ENCODE measurements at regions not wholly inside any gene's neighbourhood (a gene's known extent, or its start where the extent isn't known, plus 50 kb on each side); places are given as distances from the start of the nearest gene placed in this dataset.

DNA sequence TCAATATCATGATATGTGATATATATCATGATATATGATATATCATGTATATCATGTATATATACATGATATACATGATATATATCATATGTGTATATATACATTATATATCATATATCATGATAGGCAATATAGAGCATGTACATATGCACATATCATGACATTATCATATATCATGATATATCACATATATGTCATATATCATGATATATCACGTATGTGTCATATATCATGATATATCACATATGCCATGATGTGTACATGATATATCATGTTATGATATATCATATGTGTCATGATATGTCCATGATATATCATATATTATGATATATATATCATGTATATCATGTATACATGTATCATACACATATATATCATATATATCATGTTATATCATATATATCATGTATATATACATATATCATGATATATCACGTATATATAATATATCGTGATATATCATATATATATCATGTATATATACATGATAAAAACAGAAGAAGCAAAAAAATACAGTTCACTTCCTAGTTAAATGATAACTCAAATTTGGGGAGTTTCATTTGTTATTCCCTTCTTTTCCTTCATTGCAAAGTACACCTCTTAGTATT, 670.1 kb upstream of the EPHA5 start:
- no peaks in the 10 kb centered on the region for H3K27me3 ChIP-seq
- WGBS, 2 donors = 91 to 96% methylated on average over 3 of the region's 3 CpGs
- no peaks in the 10 kb centered on the region for H3K4me1 ChIP-seq
- DNase-seq = no peak
- H3K4me3 ChIP-seq = no peak overlapping the region
- TF ChIP-seq, protein P1, sequence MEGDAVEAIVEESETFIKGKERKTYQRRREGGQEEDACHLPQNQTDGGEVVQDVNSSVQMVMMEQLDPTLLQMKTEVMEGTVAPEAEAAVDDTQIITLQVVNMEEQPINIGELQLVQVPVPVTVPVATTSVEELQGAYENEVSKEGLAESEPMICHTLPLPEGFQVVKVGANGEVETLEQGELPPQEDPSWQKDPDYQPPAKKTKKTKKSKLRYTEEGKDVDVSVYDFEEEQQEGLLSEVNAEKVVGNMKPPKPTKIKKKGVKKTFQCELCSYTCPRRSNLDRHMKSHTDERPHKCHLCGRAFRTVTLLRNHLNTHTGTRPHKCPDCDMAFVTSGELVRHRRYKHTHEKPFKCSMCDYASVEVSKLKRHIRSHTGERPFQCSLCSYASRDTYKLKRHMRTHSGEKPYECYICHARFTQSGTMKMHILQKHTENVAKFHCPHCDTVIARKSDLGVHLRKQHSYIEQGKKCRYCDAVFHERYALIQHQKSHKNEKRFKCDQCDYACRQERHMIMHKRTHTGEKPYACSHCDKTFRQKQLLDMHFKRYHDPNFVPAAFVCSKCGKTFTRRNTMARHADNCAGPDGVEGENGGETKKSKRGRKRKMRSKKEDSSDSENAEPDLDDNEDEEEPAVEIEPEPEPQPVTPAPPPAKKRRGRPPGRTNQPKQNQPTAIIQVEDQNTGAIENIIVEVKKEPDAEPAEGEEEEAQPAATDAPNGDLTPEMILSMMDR (IDR thresholded peaks at IDR 0.05) = no peak
- TF ChIP-seq POLR2AphosphoS5 (IDR thresholded peaks at IDR 0.05) (no peak), POLR2A (IDR thresholded peaks at IDR 0.05) (no peak), EP300 (IDR thresholded peaks at IDR 0.05) (no peak)
- intact Hi-C loops (cut with DNase I) = no loop called here
- no peaks in the 10 kb centered on the region for H3K36me3 ChIP-seq
- no peaks in the 10 kb centered on the region for H3K9me3 ChIP-seq
- H3K27ac ChIP-seq = no peak overlapping the region

DNA sequence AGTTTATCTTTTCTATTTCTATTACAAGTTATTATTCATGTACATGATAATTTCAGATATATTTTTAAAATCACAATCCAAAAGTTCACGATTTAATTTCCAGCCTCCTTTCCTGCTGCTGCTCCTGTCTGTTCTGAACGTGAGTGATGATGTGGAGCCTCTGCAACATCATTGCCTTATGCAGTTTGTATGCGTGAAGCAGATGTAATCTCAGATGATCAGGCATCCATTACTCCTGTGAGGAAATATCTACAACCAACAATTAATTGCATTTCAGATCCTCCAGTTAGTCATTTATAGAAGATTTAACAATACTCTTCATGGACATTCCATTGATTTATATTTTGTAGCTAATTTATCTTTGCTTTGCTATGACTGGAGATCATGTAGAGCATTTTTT, 668.7 kb upstream of the EPHA5 start:
- Histone ChIP-seq H3K27ac (no peak overlapping the region), H3K36me3 (no peaks in the 10 kb centered on the region), H3K27me3 (no peaks in the 10 kb centered on the region), H3K9me3 (no peaks in the 10 kb centered on the region), H3K4me1 (no peaks in the 10 kb centered on the region), H3K4me3 (no peak overlapping the region)
- intact Hi-C loops (cut with DNase I) = no loop called here
- TF ChIP-seq POLR2AphosphoS5 (IDR thresholded peaks at IDR 0.05) (no peak), EP300 (IDR thresholded peaks at IDR 0.05) (no peak), POLR2A (IDR thresholded peaks at IDR 0.05) (no peak)
- TF ChIP-seq, protein P1 (IDR thresholded peaks at IDR 0.05) = no peak
- WGBS, 2 donors = 85 to 87% methylated on average over 3 of the region's 3 CpGs
- no peak for DNase-seq

DNA sequence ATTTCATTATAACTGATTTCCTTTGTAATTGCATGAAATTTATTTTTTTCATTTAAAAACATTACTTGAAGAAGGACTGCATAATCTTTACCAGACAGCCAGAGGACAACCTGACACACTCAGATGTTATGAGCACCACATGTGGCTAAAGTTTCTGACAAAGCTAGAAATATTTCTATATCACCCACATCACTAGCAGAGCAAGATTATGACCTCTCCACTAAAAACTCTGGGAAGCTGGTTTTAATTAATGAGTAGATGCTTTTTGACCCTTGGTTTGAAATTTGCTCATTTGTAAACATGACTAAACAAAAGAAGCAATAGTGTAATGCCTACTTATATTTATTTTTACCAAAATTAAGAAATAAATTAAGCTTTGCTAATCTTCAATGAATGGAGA, 661.5 kb upstream of the EPHA5 start:
- Histone ChIP-seq H3K4me1 (no peaks in the 10 kb centered on the region), H3K4me3 (no peak overlapping the region), H3K27me3 (no peaks in the 10 kb centered on the region), H3K27ac (no peak overlapping the region), H3K9me3 (no peaks in the 10 kb centered on the region), H3K36me3 (no peaks in the 10 kb centered on the region)
- no peak for DNase-seq
- intact Hi-C loops (cut with DNase I) = no loop called here
- no peak for TF ChIP-seq POLR2AphosphoS5 (IDR thresholded peaks at IDR 0.05)
- no peak for TF ChIP-seq POLR2A (IDR thresholded peaks at IDR 0.05)
- TF ChIP-seq EP300 (IDR thresholded peaks at IDR 0.05) = no peak

DNA sequence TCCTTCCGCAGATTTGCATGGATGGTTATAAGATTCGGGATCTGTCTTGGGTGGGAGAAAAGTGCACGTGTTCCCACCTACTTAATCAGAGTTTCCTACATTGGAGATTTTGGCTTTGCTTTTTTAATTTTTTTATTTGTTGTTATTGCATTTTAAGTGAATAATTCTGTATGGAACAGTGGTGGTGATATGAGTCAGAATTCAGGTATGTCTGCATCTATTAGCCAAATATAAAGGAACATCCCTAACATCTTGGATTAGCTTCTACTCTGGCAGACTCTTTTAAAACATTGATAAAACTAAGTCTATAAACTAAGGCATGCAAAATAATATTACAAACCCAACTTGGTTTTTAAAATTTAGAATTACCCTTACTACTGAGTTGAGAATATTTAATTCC, 659.8 kb upstream of the EPHA5 start:
- H3K27me3 ChIP-seq = no peaks in the 10 kb centered on the region
- H3K27ac ChIP-seq = no peak overlapping the region
- no peaks in the 10 kb centered on the region for H3K9me3 ChIP-seq
- WGBS, 2 donors = 86 to 88% methylated on average over 3 of the region's 3 CpGs
- H3K4me1 ChIP-seq = no peaks in the 10 kb centered on the region
- no peaks in the 10 kb centered on the region for H3K36me3 ChIP-seq
- DNase-seq = no peak
- no peak for TF ChIP-seq EP300 (IDR thresholded peaks at IDR 0.05)
- no peak for TF ChIP-seq POLR2AphosphoS5 (IDR thresholded peaks at IDR 0.05)
- TF ChIP-seq, protein P1 (IDR thresholded peaks at IDR 0.05) = no peak
- TF ChIP-seq POLR2A (IDR thresholded peaks at IDR 0.05) = no peak
- intact Hi-C loops (cut with DNase I) = no loop called here
- H3K4me3 ChIP-seq = no peak overlapping the region

DNA sequence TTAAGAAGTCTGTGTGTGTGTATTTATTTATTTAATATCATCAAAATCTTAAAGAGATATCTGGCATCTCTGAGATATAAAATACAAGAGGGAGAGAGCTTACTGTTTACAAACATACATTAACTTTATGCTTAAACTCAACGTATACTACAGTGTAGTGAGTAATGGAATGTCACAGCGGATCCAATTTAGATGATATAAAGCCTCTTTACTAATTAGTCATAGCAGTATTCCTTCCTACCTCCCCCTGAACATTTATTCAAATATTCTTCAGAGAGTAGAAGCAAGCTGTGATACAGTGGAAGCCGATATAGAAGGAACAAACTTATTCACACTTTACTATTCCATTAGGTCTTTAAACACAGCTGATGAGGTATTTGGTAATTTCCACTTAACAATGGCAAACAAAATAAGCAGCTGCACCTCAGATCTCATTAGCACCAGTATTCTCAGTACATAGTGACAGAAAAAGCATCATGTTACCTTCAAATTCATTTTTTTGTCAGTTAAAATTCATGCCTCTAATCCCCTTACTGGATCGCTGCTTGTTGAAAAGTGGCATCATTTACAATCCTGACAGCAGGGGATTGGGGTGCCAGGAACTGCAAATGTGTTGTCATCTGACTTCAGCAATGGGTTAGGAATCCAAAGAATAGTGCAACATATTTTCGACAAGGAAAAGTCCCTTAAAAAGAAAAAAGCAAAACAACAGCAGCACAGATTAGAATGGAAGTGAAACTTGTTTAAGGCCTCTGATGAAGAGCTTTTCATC, 658.7 kb upstream of the EPHA5 start:
- Histone ChIP-seq H3K36me3 (no peaks in the 10 kb centered on the region), H3K27ac (no peak overlapping the region), H3K9me3 (no peaks in the 10 kb centered on the region), H3K27me3 (no peaks in the 10 kb centered on the region), H3K4me1 (no peaks in the 10 kb centered on the region), H3K4me3 (no peak overlapping the region)
- whole genome bisulfite sequencing, 2 donors = 54 to 75% methylated on average over 5 of the region's 5 CpGs
- intact Hi-C loops (cut with DNase I) = no loop called here
- no peak for DNase-seq
- TF ChIP-seq POLR2A (IDR thresholded peaks at IDR 0.05) (no peak), POLR2AphosphoS5 (IDR thresholded peaks at IDR 0.05) (no peak), EP300 (IDR thresholded peaks at IDR 0.05) (no peak)
- TF ChIP-seq, protein P1 (IDR thresholded peaks at IDR 0.05) = no peak
